ENCODE measurements at regions not wholly inside any gene's neighbourhood (a gene's known extent, or its start where the extent isn't known, plus 50 kb on each side); places are given as distances from the start of the nearest gene placed in this dataset.

DNA sequence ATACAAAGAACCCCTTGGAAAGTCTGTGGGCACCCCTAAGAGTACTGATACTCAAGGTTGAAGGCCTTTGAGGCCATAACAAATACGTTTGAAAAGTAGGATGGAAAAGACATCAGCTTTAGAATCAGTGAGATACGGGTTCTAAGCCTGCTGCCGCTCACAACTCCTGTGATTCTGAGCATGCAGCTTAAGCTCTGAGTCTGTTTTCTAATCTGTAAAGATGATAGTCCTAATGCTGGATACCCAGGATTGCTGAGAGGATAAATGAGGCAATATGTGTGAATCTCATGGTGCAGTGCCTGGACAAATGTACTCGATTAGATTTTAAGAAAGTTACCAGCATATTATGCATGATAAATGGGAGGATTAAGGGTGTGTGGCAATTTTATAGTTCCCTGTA is 321.0 kb upstream of the HSF2 start:
- DNase-seq: no peak

DNA sequence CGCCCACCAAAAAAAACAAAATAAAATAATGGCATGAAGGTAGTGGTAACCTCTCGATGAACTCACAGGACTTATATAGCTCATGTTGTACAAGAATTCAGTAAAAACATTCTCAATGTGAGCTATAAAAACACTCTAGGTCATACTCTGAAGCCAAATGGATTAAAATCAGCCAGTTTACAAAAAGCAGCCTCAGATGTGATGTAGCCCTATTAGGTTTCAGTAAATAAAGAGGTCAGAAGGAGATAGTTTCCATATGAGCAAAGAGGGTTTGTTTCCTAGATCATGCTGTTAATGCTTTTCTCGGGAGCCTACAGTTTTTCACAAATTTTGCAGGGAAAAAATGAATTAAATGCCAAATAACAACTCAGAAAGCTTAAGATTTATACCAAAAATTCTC is 319.5 kb upstream of the HSF2 start:
- no peak for DNase-seq

DNA sequence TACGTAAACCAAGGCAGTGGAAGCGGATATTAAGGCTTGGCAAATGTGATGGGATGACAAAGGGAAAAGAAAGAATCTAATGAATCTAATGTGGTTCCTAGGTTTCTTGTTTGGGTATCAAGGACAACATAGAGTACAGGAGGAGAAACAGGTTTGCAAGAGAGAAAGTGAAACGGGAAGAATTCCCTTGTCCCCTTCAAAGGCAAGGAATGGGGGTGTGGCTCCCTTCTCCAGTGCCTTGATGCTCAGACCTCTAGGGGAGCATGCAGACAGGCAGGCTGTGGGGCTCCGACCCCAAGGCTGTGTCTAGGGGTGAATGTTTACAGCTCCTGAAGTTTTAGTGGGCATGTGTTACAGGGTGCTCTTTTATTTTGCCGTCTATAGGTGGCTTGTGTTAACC is 317.5 kb upstream of the HSF2 start:
- DNase-seq: no peak

- DNase-seq: no peak
Observed at GRCh38 chr6:122082370-122082769, 317.1 kb upstream of the HSF2 start.

- DNase-seq: no peak
Observed at GRCh38 chr6:122092366-122092765, 307.1 kb upstream of the HSF2 start.

DNA sequence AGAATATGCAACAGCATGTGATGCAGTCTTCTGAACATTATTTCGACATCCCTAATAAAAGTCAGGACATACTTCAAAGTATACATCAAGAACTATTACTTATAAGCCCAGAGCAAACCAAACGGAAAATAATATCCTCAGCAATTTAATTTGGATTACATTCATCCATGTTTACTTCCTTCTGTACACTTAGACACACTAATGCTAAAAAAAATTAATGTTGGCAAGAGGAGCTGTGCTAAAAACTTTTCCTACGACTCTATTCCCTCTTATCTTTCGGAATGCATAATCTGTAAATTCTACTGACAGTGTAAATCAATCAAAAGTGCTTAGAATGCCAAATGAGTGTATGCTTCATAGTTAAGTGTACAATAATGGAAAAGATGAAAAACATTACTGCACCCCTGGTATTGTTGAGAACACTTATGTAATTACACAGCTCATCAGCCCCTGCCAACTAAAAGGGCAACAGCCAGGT is 301.2 kb upstream of the HSF2 start:
- DNase-seq: no peak

DNA sequence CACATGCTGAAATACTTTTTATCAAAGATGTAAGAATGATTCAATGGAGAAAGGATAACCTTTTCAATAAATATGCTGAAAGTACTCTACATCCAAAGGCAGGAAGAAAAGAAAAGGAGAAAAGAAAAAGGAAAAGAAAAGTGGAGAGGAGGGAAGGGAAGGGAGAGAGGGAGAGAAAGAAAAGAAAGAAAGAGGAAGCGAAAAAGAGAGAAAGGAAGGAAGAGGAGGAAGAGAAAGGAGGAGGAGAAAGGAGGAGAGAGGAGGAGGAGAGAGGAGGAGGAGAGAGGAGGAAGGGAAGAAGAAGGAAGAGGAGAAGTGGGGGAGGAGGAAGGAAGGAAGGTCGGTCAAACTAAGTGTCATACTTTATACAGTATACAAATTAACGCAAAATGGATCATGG is 297.4 kb upstream of the HSF2 start:
- no peak for DNase-seq

DNA sequence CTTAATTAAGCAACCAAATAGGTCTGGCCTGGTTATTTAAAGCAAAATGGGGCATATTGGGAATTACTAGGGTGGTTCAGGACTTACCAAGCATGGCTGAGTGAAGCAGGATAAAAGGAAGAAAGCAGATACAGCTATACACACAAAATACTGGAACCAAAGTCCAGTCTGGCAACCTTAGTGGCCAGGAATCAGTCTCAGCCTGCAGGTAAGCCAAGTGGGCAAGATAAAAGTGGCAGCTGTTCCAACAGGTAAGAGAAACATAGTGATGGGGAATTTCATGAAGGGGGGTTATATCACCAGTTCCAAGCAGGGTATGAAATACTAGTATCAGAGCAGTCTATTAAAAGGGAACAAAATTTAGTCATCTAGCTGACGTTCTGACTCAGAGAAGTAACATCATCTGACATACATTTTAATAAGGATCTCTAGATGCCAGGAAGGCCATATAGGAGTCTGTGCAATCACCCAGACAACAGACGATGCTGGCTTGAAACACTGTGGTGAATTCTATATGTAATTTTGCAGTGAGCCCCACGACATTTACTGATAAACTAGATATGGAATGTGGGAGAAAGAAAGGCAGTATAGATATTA is 292.1 kb upstream of the HSF2 start:
- no peak for DNase-seq

DNA sequence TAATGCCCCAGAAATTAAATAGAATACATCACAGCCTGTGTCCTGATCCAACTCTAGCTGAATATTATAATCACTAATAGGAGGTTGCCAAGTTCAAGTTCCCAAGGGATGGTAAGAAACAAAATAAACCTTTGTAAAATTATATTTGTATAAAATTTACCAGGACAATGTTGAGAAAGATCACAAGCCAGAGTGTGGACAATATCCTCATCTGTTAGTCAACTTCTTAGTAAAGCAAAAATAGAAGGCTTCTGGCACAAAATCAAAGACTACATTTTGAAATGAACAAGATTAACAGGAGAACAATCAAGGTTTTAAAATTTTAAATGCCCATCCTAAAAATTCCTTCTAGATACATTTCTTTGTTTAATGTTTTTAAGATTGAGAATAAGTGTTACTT is 290.4 kb upstream of the HSF2 start:
- DNase-seq: no peak

GRCh38 chr6:122114717-122115116 is 284.7 kb upstream of the HSF2 start:
- DNase-seq: no peak

- DNase-seq: no peak
Observed at GRCh38 chr6:122116119-122116834, 283.2 kb upstream of the HSF2 start.

- no peak for DNase-seq
Observed at GRCh38 chr6:122116835-122117627, 282.4 kb upstream of the HSF2 start.

- DNase-seq: no peak
Observed at GRCh38 chr6:122118945-122119506, 280.4 kb upstream of the HSF2 start.

DNA sequence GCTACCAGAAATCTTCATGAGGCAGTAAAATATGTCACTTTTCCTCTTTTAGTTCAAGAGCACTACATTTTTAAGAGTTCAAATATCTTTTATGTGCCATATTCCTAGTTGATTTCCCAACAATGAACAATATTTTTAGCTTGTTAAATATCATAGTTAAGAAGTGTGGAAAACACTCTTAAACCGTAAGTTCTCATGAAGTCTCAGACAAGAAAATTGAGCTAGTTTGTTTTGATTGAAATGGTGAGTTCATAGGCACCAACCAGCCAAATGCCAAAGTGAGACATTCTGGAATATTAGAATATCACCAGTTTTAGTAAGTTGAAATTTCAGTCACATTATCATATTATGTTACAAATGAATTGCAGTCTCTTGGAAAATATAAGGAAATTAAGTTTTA is 277.2 kb upstream of the HSF2 start:
- DNase-seq: no peak

GRCh38 chr6:122122686-122123085 is 276.8 kb upstream of the HSF2 start:
- DNase-seq: no peak

GRCh38 chr6:122124908-122125307 is 274.5 kb upstream of the HSF2 start:
- DNase-seq: no peak

- DNase-seq: no peak
Observed at GRCh38 chr6:122126894-122127293, 272.6 kb upstream of the HSF2 start.

GRCh38 chr6:122128445-122128844 is 271.0 kb upstream of the HSF2 start:
- DNase-seq: no peak

DNA sequence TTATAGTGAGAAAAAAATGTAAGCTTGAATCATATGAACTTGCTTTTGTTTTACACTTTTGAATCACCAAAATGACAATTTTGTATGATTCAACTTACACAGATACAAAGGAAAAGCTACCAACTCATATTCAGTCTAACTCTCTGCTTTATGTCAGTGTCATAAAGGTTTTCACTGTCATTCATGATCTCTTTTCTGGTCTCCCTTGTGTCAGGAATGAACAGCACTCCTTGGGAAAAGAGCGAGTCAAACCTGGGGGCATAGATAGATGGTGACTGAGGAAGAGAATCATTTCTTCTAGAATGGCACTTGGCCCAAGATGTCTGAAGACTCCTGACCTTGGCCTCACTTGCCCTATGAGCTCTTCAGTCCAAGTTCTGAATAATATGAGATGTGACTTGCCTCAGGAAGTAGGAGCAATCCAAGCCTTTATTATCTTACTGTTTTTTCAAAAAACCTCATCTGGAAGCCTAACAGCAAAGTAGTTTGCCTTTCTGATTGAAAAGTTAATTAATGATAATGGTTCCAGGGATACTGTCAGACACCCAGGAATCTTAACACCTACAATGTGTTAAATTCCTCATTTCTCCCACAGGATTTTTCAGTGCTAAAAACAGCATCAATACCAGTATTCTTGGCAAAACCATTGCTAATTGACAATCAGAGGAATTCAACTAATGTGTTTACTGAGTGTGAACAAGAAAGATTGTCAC is 270.0 kb upstream of the HSF2 start:
- no peak for DNase-seq

DNA sequence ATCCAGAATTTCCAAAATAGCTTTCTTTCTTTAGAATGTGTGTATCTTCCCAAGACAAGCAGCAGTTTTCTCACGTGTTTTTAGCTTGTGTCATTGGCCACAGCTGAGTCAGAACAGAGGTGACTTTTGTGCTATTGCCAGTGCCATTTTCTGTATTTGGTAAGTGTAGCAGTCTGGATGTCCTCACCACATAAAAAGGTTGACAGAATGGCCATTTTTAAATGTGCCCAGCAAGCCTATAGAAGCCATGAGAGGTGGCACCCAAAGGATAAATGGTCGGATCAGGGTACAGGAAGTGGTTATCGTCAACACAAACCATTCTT is 269.5 kb upstream of the HSF2 start:
- no peak for DNase-seq

DNA sequence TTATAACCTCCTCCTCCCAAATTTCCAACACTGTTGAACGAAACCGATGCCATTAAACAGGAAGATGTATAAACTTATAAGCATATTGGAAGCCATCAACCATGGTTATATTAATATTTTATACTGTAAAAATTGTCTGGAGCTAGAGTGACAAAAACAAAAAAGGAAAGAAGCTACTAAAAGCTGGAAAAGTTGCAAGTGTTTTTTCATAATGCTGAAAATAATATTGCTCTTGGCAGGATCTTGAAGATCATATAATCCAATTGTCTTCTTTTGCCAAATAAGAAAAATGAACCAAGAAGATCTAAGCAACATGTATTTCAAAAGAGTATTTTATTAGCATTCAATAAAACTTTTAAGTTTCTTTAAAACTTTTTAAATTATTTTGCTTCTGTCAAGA is 268.9 kb upstream of the HSF2 start:
- no peak for DNase-seq

DNA sequence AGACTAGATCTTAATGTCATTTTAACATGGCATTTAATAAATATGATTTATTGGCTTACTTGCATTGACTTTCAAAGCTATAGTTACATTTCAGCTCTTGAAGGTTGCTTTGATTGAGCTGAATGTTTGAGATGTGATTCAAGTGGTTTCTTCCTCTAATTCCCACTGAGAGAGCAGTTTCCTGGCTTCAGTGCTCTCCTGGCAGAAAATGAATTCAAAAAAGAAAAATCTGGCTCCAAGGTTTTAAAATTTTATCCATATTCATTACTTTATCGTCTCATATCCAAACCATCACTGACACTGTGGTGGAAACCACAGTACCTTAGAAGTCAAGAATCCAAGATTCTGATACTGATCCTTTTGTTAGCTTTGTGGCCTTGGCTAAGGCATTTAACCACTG is 263.1 kb upstream of the HSF2 start:
- DNase-seq: no peak

DNA sequence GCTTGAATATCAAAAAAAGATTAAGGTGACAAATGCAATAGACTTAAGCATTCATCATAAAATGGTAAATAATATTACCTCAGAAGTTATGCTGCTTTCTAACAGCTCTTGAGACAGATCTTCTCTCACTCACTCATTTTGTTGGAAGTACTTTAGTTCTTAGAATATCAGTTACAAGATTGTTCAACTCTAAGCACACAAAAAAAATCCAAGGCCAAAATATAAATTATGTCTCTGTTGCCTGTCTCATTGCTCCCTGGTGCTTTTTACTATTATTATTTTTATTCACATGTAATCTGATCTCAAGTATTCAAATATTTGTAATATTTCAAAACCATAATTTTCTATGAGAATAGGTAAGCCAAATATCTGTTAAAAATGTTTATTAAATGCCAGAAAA is 259.4 kb upstream of the HSF2 start:
- DNase-seq: no peak

Measured in stimulated activated naive CD4-positive, alpha-beta T cell (primary cell).